Thoracic aorta (tissue), 2 donors: ENCODE measurements at regions not wholly inside any gene's neighbourhood (a gene's known extent, or its start where the extent isn't known, plus 50 kb on each side); places are given as distances from the start of the nearest gene placed in this dataset.
"Not testable (repeated sequence)": the region's sequence is repeated elsewhere in the genome, so short reads cannot be mapped to it uniquely, and the experiment has no call there.

Experiments used
- ATAC-seq: fragments of 150-250 bp; one replicate; pipeline ENCODE4 v1.8.0; 2017; ENCODE audit warnings: low read depth; ENCODE audit not compliant: insufficient number of reproducible peaks, low FRiP score
- DNase-seq: peaks from one replicate; pipeline ENCODE4 v3.0.0-alpha.2; 2020; ENCODE audit warnings: low spot score
- H3K27ac ChIP-seq, 2 donors: fragments of 200-600 bp; sonication (generic); 1 replicate in 1 of 2; 2 replicates in 1 of 2; pipeline ENCODE4 v1.5.1; 2016; ENCODE audit warnings: mild to moderate bottlenecking in 2 of 2, moderate library complexity in 2 of 2
- H3K27me3 ChIP-seq: fragments of 200-600 bp; sonication (generic); replicated peaks from 2 replicates; pipeline ENCODE4 v1.6.0; 2016; ENCODE audit warnings: mild to moderate bottlenecking; ENCODE audit not compliant: insufficient read depth
- H3K36me3 ChIP-seq: fragments of 200-600 bp; sonication (generic); one replicate; pipeline ENCODE4 v1.5.1; 2016
- H3K4me1 ChIP-seq, 2 donors: fragments of 200-600 bp; sonication (generic); 1 replicate in 1 of 2; 2 replicates in 1 of 2; pipeline versions ENCODE4 v1.5.1 to v1.6.0; 2016; ENCODE audit warnings: low read depth in 2 of 2, mild to moderate bottlenecking in 1 of 2; ENCODE audit not compliant: control insufficient read depth in 1 of 2
- H3K4me3 ChIP-seq: fragments of 200-600 bp; sonication (generic); 2 replicates; pipeline ENCODE4 v1.5.1; 2016; ENCODE audit warnings: mild to moderate bottlenecking
- H3K9me3 ChIP-seq: fragments of 200-600 bp; sonication (generic); 2 replicates; pipeline ENCODE4 v1.5.1; 2016
- CTCF ChIP-seq: fragments of 200-600 bp; sonication (generic); IDR thresholded peaks from one replicate; pipeline ENCODE4 v1.5.1; 2019; ENCODE audit warnings: antibody characterized with exemption

- ATAC-seq (no peak), DNase-seq (no peak)
- H3K27ac ChIP-seq, result no peak overlapping the region
- H3K9me3 ChIP-seq, result no peaks in the 10 kb centered on the region
- no peak overlapping the region for H3K4me3 ChIP-seq
- TF ChIP-seq CTCF, result no peak
- H3K36me3 ChIP-seq, result no peaks in the 10 kb centered on the region
- no peaks in the 10 kb centered on the region for H3K27me3 ChIP-seq
- H3K4me1 ChIP-seq, result no peaks in the 10 kb centered on the region
Measured at GRCh38 chr9:102456562-102456961, 538.6 kb upstream of the CYLC2 start.

GRCh38 chr9:102445906-102446305 lies 549.2 kb upstream of the CYLC2 start:
- Histone ChIP-seq H3K27me3 (no peaks in the 10 kb centered on the region), H3K9me3 (no peaks in the 10 kb centered on the region), H3K36me3 (no peaks in the 10 kb centered on the region), H3K4me1 (no peaks in the 10 kb centered on the region), H3K27ac (no peak overlapping the region), H3K4me3 (no peak overlapping the region)
- ATAC-seq (no peak), DNase-seq (no peak)
- TF ChIP-seq CTCF, result no peak

- no peaks in the 10 kb centered on the region for H3K36me3 ChIP-seq
- no peaks in the 10 kb centered on the region for H3K9me3 ChIP-seq
- H3K4me1 ChIP-seq, result no peaks in the 10 kb centered on the region
- no peaks in the 10 kb centered on the region for H3K27me3 ChIP-seq
- ATAC-seq, result no peak
- no peak overlapping the region for H3K4me3 ChIP-seq
- no peak for TF ChIP-seq CTCF
- no peak for DNase-seq
- no peak overlapping the region for H3K27ac ChIP-seq
Measured at GRCh38 chr9:102445181-102445747, 549.9 kb upstream of the CYLC2 start.

- Histone ChIP-seq H3K36me3 (no peaks in the 10 kb centered on the region), H3K27ac (no peak overlapping the region), H3K4me1 (no peaks in the 10 kb centered on the region), H3K9me3 (no peaks in the 10 kb centered on the region), H3K27me3 (no peaks in the 10 kb centered on the region), H3K4me3 (no peak overlapping the region)
- no peak for TF ChIP-seq CTCF
- DNase-seq, result no peak
- ATAC-seq, result no peak
Measured at GRCh38 chr9:102439583-102439982, 555.5 kb upstream of the CYLC2 start.

- not testable (repeated sequence) for H3K36me3 ChIP-seq, H3K9me3 ChIP-seq, ATAC-seq, H3K27me3 ChIP-seq, H3K27ac ChIP-seq, H3K4me3 ChIP-seq, H3K4me1 ChIP-seq, DNase-seq
Measured at GRCh38 chr9:102436599-102436998, 558.5 kb upstream of the CYLC2 start.

GRCh38 chr9:102435427-102435826 lies 559.7 kb upstream of the CYLC2 start:
- ATAC-seq, result no peak
- Histone ChIP-seq H3K27me3 (no peaks in the 10 kb centered on the region), H3K36me3 (no peaks in the 10 kb centered on the region), H3K4me1 (no peaks in the 10 kb centered on the region), H3K4me3 (no peak overlapping the region), H3K27ac (no peak overlapping the region), H3K9me3 (no peaks in the 10 kb centered on the region)
- no peak for DNase-seq
- no peak for TF ChIP-seq CTCF
